Psoas muscle (tissue), 7 donors: ENCODE measurements at regions not wholly inside any gene's neighbourhood (a gene's known extent, or its start where the extent isn't known, plus 50 kb on each side); places are given as distances from the start of the nearest gene placed in this dataset.

Source experiments
- ATAC-seq, 4 donors: fragments of 200-7000 bp; cut with Tn5 transposase; one replicate each; pipeline ENCODE4 v1.9.1; 2020; ENCODE audit warnings: moderate library complexity in 3 of 4, mild to moderate bottlenecking in 2 of 4
- DNase-seq, 2 donors: peaks; one replicate each; pipeline ENCODE4 v3.0.0-alpha.2; 2020
- H3K27ac ChIP-seq: fragments of 200-600 bp; one replicate; pipeline ENCODE4 v1.8.0; 2022
- H3K27me3 ChIP-seq, 3 donors: fragments of 200-600 bp in 1 of 3; one replicate each; pipeline versions ENCODE4 v1.6.1 to v1.8.0; 2013 to 2022; ENCODE audit warnings: low read length in 2 of 3, mild to moderate bottlenecking in 2 of 3, moderate library complexity in 1 of 3; ENCODE audit not compliant: insufficient read depth in 3 of 3
- H3K36me3 ChIP-seq, 2 donors: fragments of 200-600 bp in 1 of 2; one replicate each; pipeline versions ENCODE4 v1.6.1 to v1.8.0; 2013 to 2022; ENCODE audit warnings: low read depth in 1 of 2, mild to moderate bottlenecking in 1 of 2, moderate library complexity in 1 of 2; ENCODE audit not compliant: insufficient read depth in 1 of 2
- H3K4me1 ChIP-seq: fragments of 200-600 bp; one replicate; pipeline ENCODE4 v1.8.0; 2022
- H3K4me3 ChIP-seq: fragments of 200-600 bp; one replicate; pipeline ENCODE4 v1.8.0; 2022; ENCODE audit warnings: mild to moderate bottlenecking
- H3K9me3 ChIP-seq: fragments of 200-600 bp; one replicate; pipeline ENCODE4 v1.8.0; 2022
- CTCF ChIP-seq: fragments of 200-600 bp; IDR thresholded peaks from one replicate; pipeline ENCODE4 v1.8.0; 2022; ENCODE audit warnings: antibody characterized with exemption
- whole genome bisulfite sequencing, 3 donors: extraction: QIAGEN DNeasy Blood & Tissue Kit; methylation state at CpG; one replicate each; pipeline versions ENCODE4 v1.1.6 to v1.1.7; 2013; 5-methylcytosine and 5-hydroxymethylcytosine counted together
- intact Hi-C, 2 donors: fragments of 100-400 bp; cut with DNase I; formaldehyde crosslinking; loops; one replicate each; pipeline versions ENCODE4 v1.11.0 to v1.14.2; 2022
- donor health status: healthy with polysubstance abuse.
- donor health status: DM: no; HTN: no; CAD: no; lungs with moderate emphysema.
- donor health status: Bipolar disorder and iron deficiency.
- donor health status: healthy.
- donor health status: DM: yes; HTN: yes; CAD: no.
- donor health status: DM: no; HTN: no; CAD: no.
- donor health status: DM: yes; HTN: yes; CAD: no.

DNA sequence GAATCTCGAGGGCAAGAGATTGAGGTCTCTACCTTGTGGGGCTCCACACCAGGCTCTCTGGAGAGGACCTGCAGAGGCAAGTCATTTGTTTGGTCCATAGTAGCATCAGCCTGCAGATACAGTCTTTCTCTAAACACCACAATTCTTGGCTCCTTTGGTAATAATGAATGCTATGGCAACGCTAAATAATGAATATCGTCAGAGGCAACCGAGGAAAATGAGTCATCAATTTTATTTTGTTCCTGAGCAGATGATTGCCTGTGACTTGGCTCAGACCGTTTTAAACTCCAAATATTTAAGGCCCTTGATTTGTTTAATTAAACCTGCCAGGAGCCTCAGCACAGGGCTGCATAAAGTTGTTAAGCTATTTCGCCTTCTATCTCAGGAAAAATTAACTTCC lies 924.1 kb upstream of the TMEM132C start:
- intact Hi-C loops = no loop called here

DNA sequence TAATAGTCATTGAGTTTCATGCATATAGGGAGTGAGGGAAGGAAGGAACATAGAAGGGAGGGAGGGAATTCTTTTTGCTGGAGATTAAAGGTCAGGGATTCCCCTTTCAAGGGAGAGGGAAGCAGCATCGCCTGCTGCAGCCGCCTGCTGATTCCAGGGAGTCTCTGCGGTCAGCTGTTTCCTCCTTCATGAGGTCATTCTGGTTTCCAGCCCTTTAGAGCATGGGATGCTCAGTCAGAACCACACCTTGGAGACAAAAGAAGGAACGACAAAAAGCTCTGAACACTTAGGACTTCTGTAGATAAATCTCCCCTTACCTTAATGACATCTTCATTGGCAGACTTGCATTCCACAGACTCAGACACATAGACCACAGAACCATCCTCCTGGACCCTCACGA lies 923.0 kb upstream of the TMEM132C start:
- Histone ChIP-seq H3K9me3 (no peaks in the 10 kb centered on the region), H3K36me3 (no peaks in the 10 kb centered on the region), H3K27me3 (peaks cover 0 to 4% (median 0%) of the 10 kb centered on the region in 3 donors), H3K27ac (no peak overlapping the region), H3K4me3 (no peak overlapping the region), H3K4me1 (no peaks in the 10 kb centered on the region)
- intact Hi-C loops = no loop called here
- no peak for ATAC-seq
- WGBS, 3 donors = 48 to 54% (median 51%) methylated on average over 5 of the region's 5 CpGs
- DNase-seq = no peak
- no peak for TF ChIP-seq CTCF

More for the DNA sequence above, 924.1 kb upstream of the TMEM132C start:
- Histone ChIP-seq H3K4me1 (no peaks in the 10 kb centered on the region), H3K27ac (no peak overlapping the region), H3K4me3 (no peak overlapping the region), H3K9me3 (no peaks in the 10 kb centered on the region), H3K27me3 (peaks cover 0 to 4% (median 0%) of the 10 kb centered on the region in 3 donors), H3K36me3 (no peaks in the 10 kb centered on the region)
- 63 to 70% (median 64%) methylated on average over 6 of the region's 6 CpGs for WGBS, 3 donors
- ATAC-seq = no peak
- no peak for DNase-seq
- no peak for TF ChIP-seq CTCF

- ATAC-seq (no peak), DNase-seq (no peak)
- TF ChIP-seq CTCF = no peak
- Histone ChIP-seq H3K27me3 (no peaks in the 10 kb centered on the region), H3K36me3 (no peaks in the 10 kb centered on the region), H3K4me3 (no peak overlapping the region), H3K9me3 (no peaks in the 10 kb centered on the region), H3K27ac (no peak overlapping the region), H3K4me1 (no peaks in the 10 kb centered on the region)
- intact Hi-C loops = no loop called here
- WGBS, 3 donors = 87 to 91% (median 87%) methylated on average over 11 of the region's 11 CpGs
These were observed 915.4 kb upstream of the TMEM132C start for GRCh38 chr12:127351481-127352010.

DNA sequence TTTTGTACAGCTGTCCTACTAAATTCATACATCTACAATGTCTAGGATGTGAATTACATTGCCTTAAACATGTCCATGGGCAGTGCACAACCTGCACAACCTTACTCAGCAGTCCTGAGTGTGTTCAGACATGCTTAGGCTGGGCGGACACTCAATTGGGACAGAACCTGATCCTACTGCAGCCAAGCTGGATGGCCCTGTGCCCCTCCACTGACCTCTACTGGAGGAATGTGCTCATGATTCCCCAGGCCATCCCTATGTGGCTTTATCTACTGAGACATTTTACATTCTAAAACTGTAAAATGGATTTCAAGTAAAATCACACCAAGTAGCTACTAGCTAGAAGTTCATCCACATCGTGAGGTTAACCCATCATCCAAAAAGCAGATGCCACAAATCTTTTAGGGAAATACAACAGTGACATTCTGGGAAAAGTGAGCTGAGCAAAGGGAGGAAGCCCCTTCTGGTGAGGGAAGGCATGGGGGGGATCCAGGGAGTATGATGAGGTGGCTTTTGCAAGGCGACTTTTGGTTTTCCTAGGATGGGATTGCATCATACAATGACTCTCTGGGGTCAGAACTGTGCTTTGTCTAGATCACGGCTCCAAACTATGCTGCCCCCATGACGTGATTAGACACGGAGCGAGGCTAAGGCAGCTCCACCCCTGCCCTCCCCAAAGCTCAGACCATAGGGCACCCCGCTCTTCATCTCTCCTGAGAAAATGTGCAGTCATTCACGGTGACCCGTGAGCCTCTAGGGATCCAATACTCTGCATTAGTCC lies 911.7 kb upstream of the TMEM132C start:
- no peak overlapping the region for H3K27ac ChIP-seq
- ATAC-seq = no peak
- H3K36me3 ChIP-seq = no peaks in the 10 kb centered on the region
- intact Hi-C loops = no loop called here
- H3K27me3 ChIP-seq = no peaks in the 10 kb centered on the region
- no peaks in the 10 kb centered on the region for H3K4me1 ChIP-seq
- no peak for DNase-seq
- H3K9me3 ChIP-seq = no peaks in the 10 kb centered on the region
- no peak overlapping the region for H3K4me3 ChIP-seq
- no peak for TF ChIP-seq CTCF
- 41 to 63% (median 51%) methylated on average over 10 of the region's 10 CpGs for WGBS, 3 donors
